ENCODE measurements at regions not wholly inside any gene's neighbourhood (a gene's known extent, or its start where the extent isn't known, plus 50 kb on each side); places are given as distances from the start of the nearest gene placed in this dataset.

DNA sequence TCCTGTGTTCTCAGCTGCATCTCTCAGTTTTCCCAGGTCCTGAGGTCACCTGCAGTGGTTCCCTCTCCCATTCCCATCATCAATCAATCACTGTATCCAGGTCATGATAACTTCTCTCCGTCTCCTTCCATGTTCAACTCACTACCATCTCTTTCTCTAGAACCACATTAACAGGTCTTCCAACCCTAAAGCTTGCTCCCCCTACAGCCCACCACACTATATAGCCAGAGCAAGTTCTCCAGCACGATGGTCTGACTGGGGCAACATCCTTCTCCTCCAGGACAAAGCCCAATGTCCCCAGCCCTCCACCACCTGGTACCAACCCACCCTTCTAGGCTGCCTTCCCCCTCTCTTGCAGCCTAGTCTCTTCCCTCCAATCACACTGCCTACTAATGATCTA, 241.6 kb downstream of the CDK5RAP2 start:
- Mint-ChIP-seq H3K36me3 (ENCODE audit: low read depth) (no peaks in the 10 kb centered on the region), H3K4me1 (peaks cover 6% of the 10 kb centered on the region), H3K27me3 (peaks cover 8% of the 10 kb centered on the region), H3K27ac (no peak overlapping the region), H3K9me3 (no peaks in the 10 kb centered on the region), H3K4me3 (no peak overlapping the region)
- intact Hi-C loops (cut with micrococcal nuclease) = loop anchor here (5.0 kb wide), 1 partner anchor 54 kb away; no protein-coding TSS in a partner anchor
- DNase-seq = no peak

GRCh38 chr9:120337131-120337530, 242.8 kb downstream of the CDK5RAP2 start:
- Mint-ChIP-seq H3K27ac (no peak overlapping the region), H3K36me3 (ENCODE audit: low read depth) (no peaks in the 10 kb centered on the region), H3K4me1 (peaks cover 6% of the 10 kb centered on the region), H3K4me3 (no peak overlapping the region), H3K9me3 (no peaks in the 10 kb centered on the region), H3K27me3 (peaks cover 4% of the 10 kb centered on the region)
- intact Hi-C loops (cut with micrococcal nuclease) = loop anchor here (5.0 kb wide), 1 partner anchor 55 kb away; no protein-coding TSS in a partner anchor
- no peak for DNase-seq

- Mint-ChIP-seq H3K4me3 (no peak overlapping the region), H3K36me3 (ENCODE audit: low read depth) (no peaks in the 10 kb centered on the region), H3K4me1 (peaks cover 6% of the 10 kb centered on the region), H3K27me3 (peaks cover 4% of the 10 kb centered on the region), H3K27ac (no peak overlapping the region), H3K9me3 (no peaks in the 10 kb centered on the region)
- intact Hi-C loops (cut with micrococcal nuclease) = loop anchor here (5.0 kb wide), 1 partner anchor 56 kb away; no protein-coding TSS in a partner anchor
- DNase-seq = no peak
Observed at GRCh38 chr9:120336753-120337090, 243.2 kb downstream of the CDK5RAP2 start.

GRCh38 chr9:120336021-120336752, 243.8 kb downstream of the CDK5RAP2 start:
- Mint-ChIP-seq H3K36me3 (ENCODE audit: low read depth) (no peaks in the 10 kb centered on the region), H3K27ac (no peak overlapping the region)
- intact Hi-C loops (cut with micrococcal nuclease) = loop anchor here (5.0 kb wide), 1 partner anchor 56 kb away; no protein-coding TSS in a partner anchor

GRCh38 chr9:120331913-120332312, 248.1 kb downstream of the CDK5RAP2 start:
- no peak overlapping the region for H3K4me3 Mint-ChIP-seq
- H3K9me3 Mint-ChIP-seq = no peaks in the 10 kb centered on the region
- H3K36me3 Mint-ChIP-seq (ENCODE audit: low read depth) = no peaks in the 10 kb centered on the region
- H3K4me1 Mint-ChIP-seq = peaks cover 6% of the 10 kb centered on the region
- no peak for DNase-seq
- H3K27ac Mint-ChIP-seq = no peak overlapping the region
- peaks cover 3% of the 10 kb centered on the region for H3K27me3 Mint-ChIP-seq
- intact Hi-C loops (cut with micrococcal nuclease) = no loop called here

More at GRCh38 chr9:120336021-120336752, 243.8 kb downstream of the CDK5RAP2 start:
- peaks cover 6% of the 10 kb centered on the region for H3K4me1 Mint-ChIP-seq
- no peak overlapping the region for H3K4me3 Mint-ChIP-seq
- peaks cover 4% of the 10 kb centered on the region for H3K27me3 Mint-ChIP-seq
- no peak for DNase-seq
- H3K9me3 Mint-ChIP-seq = no peaks in the 10 kb centered on the region

DNA sequence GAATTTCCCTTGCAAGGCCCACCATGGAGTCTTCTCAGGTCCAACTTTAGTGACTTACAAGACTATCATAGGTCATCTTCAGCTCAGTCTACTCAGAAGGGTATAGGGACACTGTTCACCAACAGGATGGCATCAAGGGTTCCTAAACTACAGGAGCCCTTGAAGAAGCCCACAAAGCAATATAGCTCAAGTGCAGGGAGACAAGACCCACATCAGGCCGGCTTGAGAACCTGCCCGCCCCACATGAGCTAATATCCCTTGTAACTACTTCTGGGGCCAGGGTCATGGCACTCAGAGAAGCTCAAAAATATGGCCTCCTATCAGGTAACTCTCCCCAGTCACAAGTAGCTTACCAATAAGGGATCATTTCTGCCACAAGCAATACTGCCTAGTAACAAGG, 249.9 kb downstream of the CDK5RAP2 start:
- H3K9me3 Mint-ChIP-seq = no peaks in the 10 kb centered on the region
- no peaks in the 10 kb centered on the region for H3K4me1 Mint-ChIP-seq
- no peak for DNase-seq
- peaks cover 3% of the 10 kb centered on the region for H3K27me3 Mint-ChIP-seq
- intact Hi-C loops (cut with micrococcal nuclease) = no loop called here
- H3K36me3 Mint-ChIP-seq (ENCODE audit: low read depth) = no peaks in the 10 kb centered on the region
- no peak overlapping the region for H3K4me3 Mint-ChIP-seq
- no peak overlapping the region for H3K27ac Mint-ChIP-seq

- Mint-ChIP-seq H3K4me1 (peaks cover 3% of the 10 kb centered on the region), H3K4me3 (no peak overlapping the region), H3K9me3 (no peaks in the 10 kb centered on the region), H3K36me3 (ENCODE audit: low read depth) (no peaks in the 10 kb centered on the region), H3K27ac (no peak overlapping the region), H3K27me3 (no peaks in the 10 kb centered on the region)
- intact Hi-C loops (cut with micrococcal nuclease) = no loop called here
- no peak for DNase-seq
Observed at GRCh38 chr9:120327322-120327721, 252.6 kb downstream of the CDK5RAP2 start.

- no peaks in the 10 kb centered on the region for H3K27me3 Mint-ChIP-seq
- H3K36me3 Mint-ChIP-seq (ENCODE audit: low read depth) = no peaks in the 10 kb centered on the region
- intact Hi-C loops (cut with micrococcal nuclease) = no loop called here
- peaks cover 3% of the 10 kb centered on the region for H3K4me1 Mint-ChIP-seq
- H3K9me3 Mint-ChIP-seq = no peaks in the 10 kb centered on the region
- no peak for DNase-seq
- no peak overlapping the region for H3K4me3 Mint-ChIP-seq
- H3K27ac Mint-ChIP-seq = no peak overlapping the region
Observed at GRCh38 chr9:120326049-120326693, 253.8 kb downstream of the CDK5RAP2 start.

GRCh38 chr9:120324996-120325642, 254.8 kb downstream of the CDK5RAP2 start:
- DNase-seq = no peak
- Mint-ChIP-seq H3K9me3 (no peaks in the 10 kb centered on the region), H3K4me1 (peaks cover 3% of the 10 kb centered on the region), H3K4me3 (no peak overlapping the region), H3K27ac (no peak overlapping the region), H3K36me3 (ENCODE audit: low read depth) (no peaks in the 10 kb centered on the region), H3K27me3 (no peaks in the 10 kb centered on the region)
- intact Hi-C loops (cut with micrococcal nuclease) = no loop called here

DNA sequence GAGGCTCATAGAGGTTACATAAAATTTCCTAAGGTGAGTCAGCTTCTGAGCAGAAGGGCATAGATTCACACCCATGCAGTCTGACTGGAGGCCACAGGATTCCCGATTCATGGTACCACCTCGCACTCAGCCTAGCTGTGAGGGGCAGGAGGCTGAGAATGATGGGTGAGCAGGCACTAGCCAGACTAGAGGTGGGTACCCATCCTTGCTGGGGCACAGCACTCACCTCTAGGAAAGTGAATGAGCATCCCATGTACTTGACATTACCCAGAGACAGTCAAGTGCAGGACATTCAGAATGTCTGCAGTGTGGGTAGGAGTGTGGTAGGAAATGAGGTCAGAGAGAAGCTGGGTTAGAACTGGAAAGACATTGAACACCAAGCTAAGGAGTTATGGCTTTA, 255.5 kb downstream of the CDK5RAP2 start:
- intact Hi-C loops (cut with micrococcal nuclease) = no loop called here
- Mint-ChIP-seq H3K4me1 (peaks cover 3% of the 10 kb centered on the region), H3K4me3 (no peak overlapping the region), H3K36me3 (ENCODE audit: low read depth) (no peaks in the 10 kb centered on the region), H3K9me3 (no peaks in the 10 kb centered on the region), H3K27ac (no peak overlapping the region), H3K27me3 (no peaks in the 10 kb centered on the region)
- no peak for DNase-seq

DNA sequence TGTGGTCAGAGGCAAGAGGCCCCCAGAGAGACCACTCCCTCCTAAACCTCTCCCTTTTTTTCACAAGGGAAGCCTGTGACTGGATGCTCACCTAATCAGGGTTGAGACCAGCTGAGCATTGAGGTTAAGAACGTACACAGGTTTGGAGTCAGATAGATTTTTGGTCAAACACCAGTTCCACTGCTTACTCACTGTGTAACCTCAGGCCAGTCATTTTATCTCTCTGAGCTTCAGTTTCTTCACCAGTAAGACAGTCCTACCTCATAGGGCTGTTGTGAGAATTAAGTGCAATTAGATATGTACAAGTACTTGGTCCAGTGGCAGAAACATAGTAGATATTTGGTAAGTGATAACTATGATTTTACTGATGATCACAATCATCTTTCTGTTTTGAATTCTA, 256.8 kb downstream of the CDK5RAP2 start:
- Mint-ChIP-seq H3K27me3 (no peaks in the 10 kb centered on the region), H3K27ac (no peak overlapping the region), H3K4me1 (peaks cover 3% of the 10 kb centered on the region), H3K36me3 (ENCODE audit: low read depth) (no peaks in the 10 kb centered on the region), H3K9me3 (no peaks in the 10 kb centered on the region), H3K4me3 (no peak overlapping the region)
- intact Hi-C loops (cut with micrococcal nuclease) = no loop called here
- DNase-seq = no peak

DNA sequence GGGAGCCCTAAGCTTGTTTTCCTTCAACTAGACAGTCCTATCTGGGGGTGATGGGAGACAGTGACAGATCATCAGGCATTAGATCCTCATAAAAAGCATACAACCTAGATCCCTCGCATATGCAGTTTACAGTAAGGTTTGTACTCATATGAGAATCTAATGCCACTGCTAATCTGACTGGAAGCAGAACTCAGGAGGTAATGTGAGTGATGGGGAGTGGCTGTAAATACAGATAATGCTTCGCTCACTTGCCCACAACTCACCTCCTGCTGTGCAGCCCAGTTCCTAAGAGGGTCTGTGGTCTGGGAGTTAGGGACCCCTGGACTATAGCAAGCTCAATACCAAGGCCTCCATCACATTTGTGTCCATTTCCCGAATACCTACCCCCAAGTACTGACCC, 260.5 kb downstream of the CDK5RAP2 start:
- intact Hi-C loops (cut with micrococcal nuclease) = no loop called here
- Mint-ChIP-seq H3K9me3 (peaks cover 3% of the 10 kb centered on the region), H3K4me3 (no peak overlapping the region), H3K27ac (no peak overlapping the region), H3K27me3 (peaks cover 2% of the 10 kb centered on the region), H3K36me3 (ENCODE audit: low read depth) (no peaks in the 10 kb centered on the region), H3K4me1 (no peaks in the 10 kb centered on the region)
- DNase-seq = no peak

- peaks cover 3% of the 10 kb centered on the region for H3K27me3 Mint-ChIP-seq
- intact Hi-C loops (cut with micrococcal nuclease) = no loop called here
- H3K36me3 Mint-ChIP-seq (ENCODE audit: low read depth) = no peaks in the 10 kb centered on the region
- no peak overlapping the region for H3K27ac Mint-ChIP-seq
- no peaks in the 10 kb centered on the region for H3K4me1 Mint-ChIP-seq
- DNase-seq = no peak
- no peak overlapping the region for H3K4me3 Mint-ChIP-seq
- H3K9me3 Mint-ChIP-seq = peaks cover 3% of the 10 kb centered on the region
Observed at GRCh38 chr9:120315154-120315553, 264.8 kb downstream of the CDK5RAP2 start.

- H3K36me3 Mint-ChIP-seq (ENCODE audit: low read depth) = no peaks in the 10 kb centered on the region
- peaks cover 5% of the 10 kb centered on the region for H3K27me3 Mint-ChIP-seq
- H3K4me1 Mint-ChIP-seq = no peaks in the 10 kb centered on the region
- H3K4me3 Mint-ChIP-seq = no peak overlapping the region
- H3K9me3 Mint-ChIP-seq = peaks cover 3% of the 10 kb centered on the region
- intact Hi-C loops (cut with micrococcal nuclease) = no loop called here
- no peak for DNase-seq
- no peak overlapping the region for H3K27ac Mint-ChIP-seq
Observed at GRCh38 chr9:120312031-120312430, 267.9 kb downstream of the CDK5RAP2 start.
